Thymus (tissue), 11 donors: ENCODE measurements at regions not wholly inside any gene's neighbourhood (a gene's known extent, or its start where the extent isn't known, plus 50 kb on each side); places are given as distances from the start of the nearest gene placed in this dataset.

ENCODE experiments used
- DNase-seq, 9 donors: peaks; one replicate each; pipeline ENCODE4 v3.0.0-alpha.2; 2013; ENCODE audit warnings: low spot score in 9 of 9, low read depth in 6 of 9, missing footprints in 1 of 9
- H3K27ac ChIP-seq, 2 donors: one replicate each; pipeline ENCODE4 v1.5.1; 2013; ENCODE audit warnings: control low read depth in 1 of 2, low read depth in 1 of 2, low read length in 1 of 2, mild to moderate bottlenecking in 1 of 2, moderate library complexity in 1 of 2
- H3K27me3 ChIP-seq, 2 donors: one replicate each; pipeline ENCODE4 v1.5.1; 2013; ENCODE audit warnings: low read length in 1 of 2; ENCODE audit not compliant: control insufficient read depth in 2 of 2, insufficient read depth in 1 of 2
- H3K36me3 ChIP-seq, 2 donors: one replicate each; pipeline ENCODE4 v1.5.1; 2013; ENCODE audit warnings: low read length in 1 of 2, mild to moderate bottlenecking in 1 of 2, moderate library complexity in 1 of 2; ENCODE audit not compliant: control insufficient read depth in 2 of 2, insufficient read depth in 2 of 2
- H3K4me1 ChIP-seq, 2 donors: one replicate each; pipeline ENCODE4 v1.5.1; 2013; ENCODE audit warnings: low read length in 2 of 2; ENCODE audit not compliant: control insufficient read depth in 2 of 2, insufficient read depth in 2 of 2
- H3K4me3 ChIP-seq, 2 donors: one replicate each; pipeline ENCODE4 v1.5.1; 2013; ENCODE audit warnings: low read length in 2 of 2, control low read depth in 1 of 2, mild to moderate bottlenecking in 1 of 2
- H3K9me3 ChIP-seq, 2 donors: one replicate each; pipeline ENCODE4 v1.5.1; 2013; ENCODE audit warnings: low read length in 1 of 2, mild to moderate bottlenecking in 1 of 2; ENCODE audit not compliant: control insufficient read depth in 2 of 2, insufficient read depth in 1 of 2
- WGBS: extraction: QIAGEN DNeasy Blood & Tissue Kit; methylation state at CpG from one replicate; pipeline ENCODE4 v1.1.7; 2013; 5-methylcytosine and 5-hydroxymethylcytosine counted together
- donor health status: healthy.

GRCh38 chr22:49721211-49721763 lies 106.4 kb downstream of the BRD1 start:
- no peak for DNase-seq
- WGBS, result 94% methylated on average over 15 of the region's 15 CpGs

GRCh38 chr22:49720279-49720959 lies 107.3 kb downstream of the BRD1 start:
- H3K9me3 ChIP-seq, result peaks cover 0 to 14% of the 10 kb centered on the region in 2 donors
- H3K27me3 ChIP-seq, result peaks cover 4 to 29% of the 10 kb centered on the region in 2 donors
- no peak overlapping the region for H3K4me3 ChIP-seq
- H3K4me1 ChIP-seq, result peaks cover 4 to 9% of the 10 kb centered on the region in 2 donors
- WGBS, result 94% methylated on average over 18 of the region's 18 CpGs
- DNase-seq, result no peak
- H3K36me3 ChIP-seq, result no peaks in the 10 kb centered on the region
- no peak overlapping the region for H3K27ac ChIP-seq

More at GRCh38 chr22:49721211-49721763, 106.4 kb downstream of the BRD1 start:
- peaks cover 0 to 14% of the 10 kb centered on the region in 2 donors for H3K9me3 ChIP-seq
- no peak overlapping the region for H3K27ac ChIP-seq
- H3K27me3 ChIP-seq, result peaks cover 11 to 38% of the 10 kb centered on the region in 2 donors
- H3K4me1 ChIP-seq, result peaks cover 4 to 9% of the 10 kb centered on the region in 2 donors
- H3K36me3 ChIP-seq, result no peaks in the 10 kb centered on the region
- H3K4me3 ChIP-seq, result no peak overlapping the region

GRCh38 chr22:49719046-49719445 lies 108.6 kb downstream of the BRD1 start:
- H3K27me3 ChIP-seq, result peaks cover 2 to 15% of the 10 kb centered on the region in 2 donors
- DNase-seq, result no peak

GRCh38 chr22:49718396-49718795 lies 109.3 kb downstream of the BRD1 start:
- Histone ChIP-seq H3K27ac (no peak overlapping the region), H3K4me3 (no peak overlapping the region), H3K27me3 (peaks cover 2 to 10% of the 10 kb centered on the region in 2 donors), H3K4me1 (no peaks in the 10 kb centered on the region), H3K36me3 (no peaks in the 10 kb centered on the region), H3K9me3 (peaks cover 0 to under 1% of the 10 kb centered on the region in 2 donors)
- no peak for DNase-seq
- 92% methylated on average over 7 of the region's 7 CpGs for WGBS

More at GRCh38 chr22:49719046-49719445, 108.6 kb downstream of the BRD1 start:
- Histone ChIP-seq H3K36me3 (no peaks in the 10 kb centered on the region), H3K9me3 (peaks cover 0 to 6% of the 10 kb centered on the region in 2 donors), H3K4me3 (no peak overlapping the region), H3K27ac (no peak overlapping the region), H3K4me1 (peaks cover 1 to 2% of the 10 kb centered on the region in 2 donors)
- WGBS, result 97% methylated on average over 10 of the region's 10 CpGs

- no peaks in the 10 kb centered on the region for H3K4me1 ChIP-seq
- H3K27me3 ChIP-seq, result peaks cover 5 to 12% of the 10 kb centered on the region in 2 donors
- no peak overlapping the region for H3K4me3 ChIP-seq
- no peaks in the 10 kb centered on the region for H3K36me3 ChIP-seq
- no peak for DNase-seq
- 94% methylated on average over 24 of the region's 24 CpGs for WGBS
- no peaks in the 10 kb centered on the region for H3K9me3 ChIP-seq
- no peak overlapping the region for H3K27ac ChIP-seq
Observed at GRCh38 chr22:49717322-49717919, 110.3 kb downstream of the BRD1 start.

GRCh38 chr22:49716441-49716840 lies 111.2 kb downstream of the BRD1 start:
- peaks cover 8 to 21% of the 10 kb centered on the region in 2 donors for H3K27me3 ChIP-seq
- H3K9me3 ChIP-seq, result no peaks in the 10 kb centered on the region
- H3K4me3 ChIP-seq, result no peak overlapping the region
- H3K4me1 ChIP-seq, result no peaks in the 10 kb centered on the region
- DNase-seq, result no peak
- no peaks in the 10 kb centered on the region for H3K36me3 ChIP-seq
- H3K27ac ChIP-seq, result no peak overlapping the region
- WGBS, result 73% methylated on average over 12 of the region's 12 CpGs

- 97% methylated on average over 3 of the region's 3 CpGs for WGBS
- Histone ChIP-seq H3K36me3 (no peaks in the 10 kb centered on the region), H3K4me3 (no peak overlapping the region), H3K27ac (no peak overlapping the region), H3K4me1 (no peaks in the 10 kb centered on the region), H3K27me3 (peaks cover 7 to 21% of the 10 kb centered on the region in 2 donors), H3K9me3 (no peaks in the 10 kb centered on the region)
- DNase-seq, result no peak
Observed at GRCh38 chr22:49715450-49715849, 112.2 kb downstream of the BRD1 start.

GRCh38 chr22:49713003-49713402 lies 114.7 kb downstream of the BRD1 start:
- no peaks in the 10 kb centered on the region for H3K4me1 ChIP-seq
- no peak overlapping the region for H3K4me3 ChIP-seq
- no peaks in the 10 kb centered on the region for H3K36me3 ChIP-seq
- peaks cover 7 to 15% of the 10 kb centered on the region in 2 donors for H3K27me3 ChIP-seq
- 90% methylated on average over 15 of the region's 15 CpGs for WGBS
- DNase-seq, result no peak
- H3K27ac ChIP-seq, result no peak overlapping the region
- no peaks in the 10 kb centered on the region for H3K9me3 ChIP-seq

GRCh38 chr22:49712195-49712791 lies 115.4 kb downstream of the BRD1 start:
- 41% methylated on average over 22 of the region's 22 CpGs for WGBS
- Histone ChIP-seq H3K4me3 (no peak overlapping the region), H3K36me3 (no peaks in the 10 kb centered on the region), H3K27me3 (peaks cover 7 to 12% of the 10 kb centered on the region in 2 donors), H3K9me3 (no peaks in the 10 kb centered on the region), H3K4me1 (no peaks in the 10 kb centered on the region), H3K27ac (no peak overlapping the region)
- peak in 2 of 9 donors; percentile 10 to 24 for DNase-seq
